Mesenchymal stem cell (in vitro differentiated cells and primary cell): ENCODE measurements at regions not wholly inside any gene's neighbourhood (a gene's known extent, or its start where the extent isn't known, plus 50 kb on each side); places are given as distances from the start of the nearest gene placed in this dataset.

Source experiments
- DNase-seq: peaks from one replicate; pipeline ENCODE4 v3.0.0-alpha.2; 2013
- H2AFZ ChIP-seq: one replicate; pipeline ENCODE4 v1.6.1; 2013; ENCODE audit warnings: low read depth, mild to moderate bottlenecking, control low read depth, inconsistent platforms, low read length, moderate library complexity
- H2AK5ac ChIP-seq: 2 replicates; pipeline ENCODE4 v1.6.1; 2013; ENCODE audit warnings: low read length, moderate library complexity, mild to moderate bottlenecking, inconsistent platforms; ENCODE audit not compliant: severe bottlenecking
- H2BK120ac ChIP-seq: one replicate; pipeline ENCODE4 v1.6.1; 2013; ENCODE audit warnings: low read depth, mild to moderate bottlenecking, inconsistent platforms, low read length, moderate library complexity
- H2BK12ac ChIP-seq, 2 experiments: one replicate each; pipeline ENCODE4 v1.6.1; 2013; ENCODE audit warnings: inconsistent platforms in 2 of 2, low read length in 2 of 2, mild to moderate bottlenecking in 2 of 2, moderate library complexity in 2 of 2, control low read depth in 1 of 2
- H2BK15ac ChIP-seq: one replicate; pipeline ENCODE4 v1.6.1; 2013; ENCODE audit warnings: mild to moderate bottlenecking, low read depth, inconsistent platforms; ENCODE audit not compliant: poor library complexity, severe bottlenecking
- H2BK5ac ChIP-seq: 2 replicates; pipeline ENCODE4 v1.6.1; 2013; ENCODE audit warnings: low read depth, mild to moderate bottlenecking, low read length, control low read depth, inconsistent platforms; ENCODE audit not compliant: poor library complexity, severe bottlenecking
- H3K14ac ChIP-seq, 2 experiments: one replicate each; pipeline ENCODE4 v1.6.1; 2013; ENCODE audit warnings: inconsistent platforms in 2 of 2, low read length in 2 of 2, control low read depth in 1 of 2, mild to moderate bottlenecking in 1 of 2, moderate library complexity in 1 of 2
- H3K18ac ChIP-seq, 2 experiments: one replicate each; pipeline ENCODE4 v1.6.1; 2013; ENCODE audit warnings: inconsistent platforms in 2 of 2, low read length in 2 of 2, control low read depth in 1 of 2, low read depth in 1 of 2, mild to moderate bottlenecking in 1 of 2
- H3K23ac ChIP-seq, 2 experiments: one replicate each; pipeline ENCODE4 v1.6.1; 2013; ENCODE audit warnings: inconsistent platforms in 2 of 2, low read length in 2 of 2, mild to moderate bottlenecking in 2 of 2, moderate library complexity in 2 of 2, control low read depth in 1 of 2
- H3K27ac ChIP-seq: 2 replicates; pipeline ENCODE4 v1.5.1; 2013; ENCODE audit warnings: mild to moderate bottlenecking, moderate library complexity, low read length, control low read depth, inconsistent platforms; ENCODE audit not compliant: poor library complexity, severe bottlenecking
- H3K27me3 ChIP-seq, 2 experiments: 2 replicates each; pipeline versions ENCODE4 v1.6.1 to v1.7.0; 2013; ENCODE audit warnings: low read length in 2 of 2, mild to moderate bottlenecking in 2 of 2, moderate library complexity in 2 of 2, control low read depth in 1 of 2, inconsistent platforms in 1 of 2; ENCODE audit not compliant: control insufficient read depth in 1 of 2, insufficient read depth in 1 of 2
- H3K36me3 ChIP-seq, 2 experiments: 2 replicates each; pipeline versions ENCODE4 v1.6.1 to v1.7.0; 2013; ENCODE audit warnings: low read length in 2 of 2, control low read depth in 1 of 2, inconsistent platforms in 1 of 2, low read depth in 1 of 2, mild to moderate bottlenecking in 1 of 2; ENCODE audit not compliant: insufficient read depth in 2 of 2, control insufficient read depth in 1 of 2
- H3K4ac ChIP-seq, 2 experiments: one replicate each; pipeline ENCODE4 v1.6.1; 2013; ENCODE audit warnings: inconsistent platforms in 2 of 2, low read length in 2 of 2, mild to moderate bottlenecking in 2 of 2, moderate library complexity in 2 of 2, control low read depth in 1 of 2, low read depth in 1 of 2
- H3K4me1 ChIP-seq: 2 replicates; pipeline ENCODE4 v1.6.1; 2013; ENCODE audit warnings: low read depth, low read length, control low read depth; ENCODE audit not compliant: control insufficient read depth, insufficient read depth
- H3K4me2 ChIP-seq: 2 replicates; pipeline ENCODE4 v1.6.1; 2013; ENCODE audit warnings: low read length, mild to moderate bottlenecking, inconsistent platforms; ENCODE audit not compliant: poor library complexity, severe bottlenecking
- H3K4me3 ChIP-seq, 2 experiments: 2 replicates each; pipeline versions ENCODE4 v1.5.1 to v1.7.0; 2013; ENCODE audit warnings: low read length in 2 of 2, mild to moderate bottlenecking in 2 of 2, control low read depth in 1 of 2, low read depth in 1 of 2; ENCODE audit not compliant: insufficient read depth in 1 of 2
- H3K79me1 ChIP-seq: replicated peaks from 2 replicates; pipeline ENCODE4 v1.6.1; 2013; ENCODE audit warnings: mild to moderate bottlenecking, control low read depth, low read length, inconsistent platforms; ENCODE audit not compliant: poor library complexity, severe bottlenecking
- H3K9ac ChIP-seq: 2 replicates; pipeline ENCODE4 v1.7.0; 2013; ENCODE audit warnings: mild to moderate bottlenecking, low read length, moderate library complexity
- H3K9me3 ChIP-seq: 2 replicates; pipeline ENCODE4 v1.7.0; 2013; ENCODE audit warnings: mild to moderate bottlenecking, low read length; ENCODE audit not compliant: control insufficient read depth
- H4K8ac ChIP-seq: one replicate; pipeline ENCODE4 v1.6.1; 2013; ENCODE audit warnings: inconsistent platforms, mild to moderate bottlenecking, low read length, moderate library complexity
- H4K91ac ChIP-seq: one replicate; pipeline ENCODE4 v1.6.1; 2013; ENCODE audit warnings: mild to moderate bottlenecking, low read length, inconsistent platforms
- WGBS: methylation state at CpG from one replicate; pipeline ENCODE4 v1.1.7; 2013; ENCODE audit warnings: mixed read lengths; 5-methylcytosine and 5-hydroxymethylcytosine counted together

DNA sequence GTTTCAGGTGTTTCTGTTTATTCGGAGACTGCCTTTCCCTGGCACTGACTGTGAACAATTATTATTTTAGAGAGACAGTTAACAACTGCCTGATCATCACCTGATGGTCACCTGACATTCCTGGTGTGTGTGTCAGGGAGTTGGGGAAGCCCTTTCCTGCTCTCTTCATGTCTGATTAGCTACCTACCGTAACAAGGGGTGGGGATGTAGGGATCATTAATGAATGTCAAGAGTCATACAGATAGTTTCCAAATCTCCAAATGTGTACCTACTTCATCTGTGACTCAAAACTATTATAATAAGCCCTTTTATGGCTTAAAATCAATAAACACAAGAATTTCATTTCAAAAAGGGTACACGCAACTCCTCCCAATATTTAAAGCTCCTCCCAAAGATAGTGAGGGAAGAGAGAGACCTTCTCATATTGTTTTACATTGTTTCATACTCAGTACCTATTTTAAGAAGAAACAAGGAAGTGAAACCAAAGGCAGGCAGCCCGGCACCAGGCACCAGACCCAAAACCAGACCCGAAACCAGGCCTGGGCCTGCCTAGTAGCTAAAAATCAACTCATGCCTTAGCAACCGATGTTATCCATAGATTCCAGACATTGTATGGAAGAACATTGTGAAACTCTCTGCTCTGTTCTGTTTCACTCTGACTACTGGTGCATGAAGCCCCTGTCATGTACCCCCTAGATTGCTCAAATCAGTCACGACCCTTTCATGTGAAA is 844.9 kb upstream of the ALCAM start:
- no peaks in the 10 kb centered on the region for H3K36me3 ChIP-seq
- H2BK120ac ChIP-seq, result no peak overlapping the region
- no peak overlapping the region for H3K23ac ChIP-seq
- H2AK5ac ChIP-seq, result no peak overlapping the region
- 75% methylated on average over 6 of the region's 7 CpGs for WGBS
- H2BK15ac ChIP-seq, result no peak overlapping the region
- H3K9ac ChIP-seq, result no peak overlapping the region
- no peak overlapping the region for H3K18ac ChIP-seq
- H2BK12ac ChIP-seq, result no peak overlapping the region
- H3K27ac ChIP-seq, result no peak overlapping the region
- H3K14ac ChIP-seq, result no peak overlapping the region
- no peak overlapping the region for H3K4me3 ChIP-seq
- no peak overlapping the region for H3K4ac ChIP-seq
- no peak overlapping the region for H4K91ac ChIP-seq
- no peak overlapping the region for H4K8ac ChIP-seq
- H2AFZ ChIP-seq, result no peak overlapping the region
- H3K27me3 ChIP-seq, result no peaks in the 10 kb centered on the region
- no peak overlapping the region for H3K4me2 ChIP-seq
- H3K79me1 ChIP-seq, result no peaks in the 10 kb centered on the region
- peak; percentile 1 for DNase-seq
- no peaks in the 10 kb centered on the region for H3K9me3 ChIP-seq
- no peak overlapping the region for H2BK5ac ChIP-seq
- no peaks in the 10 kb centered on the region for H3K4me1 ChIP-seq

- Histone ChIP-seq H3K18ac (no peak overlapping the region), H2AFZ (no peak overlapping the region), H3K27ac (no peak overlapping the region), H3K9me3 (no peaks in the 10 kb centered on the region), H3K4me1 (no peaks in the 10 kb centered on the region), H3K4ac (no peak overlapping the region), H3K79me1 (no peaks in the 10 kb centered on the region), H3K23ac (no peak overlapping the region), H3K36me3 (no peaks in the 10 kb centered on the region), H3K9ac (no peak overlapping the region), H2BK5ac (no peak overlapping the region), H4K8ac (no peak overlapping the region), H3K27me3 (no peaks in the 10 kb centered on the region), H3K4me2 (no peak overlapping the region), H2BK12ac (no peak overlapping the region), H2AK5ac (no peak overlapping the region), H3K4me3 (no peak overlapping the region), H3K14ac (no peak overlapping the region), H2BK15ac (no peak overlapping the region), H4K91ac (no peak overlapping the region), H2BK120ac (no peak overlapping the region)
- DNase-seq, result no peak
- WGBS, result 86% methylated on average over 6 of the region's 6 CpGs
Observed at GRCh38 chr3:104523136-104523535, 843.6 kb upstream of the ALCAM start.

- Histone ChIP-seq H3K79me1 (no peaks in the 10 kb centered on the region), H3K36me3 (no peaks in the 10 kb centered on the region), H3K4me2 (no peak overlapping the region), H3K18ac (no peak overlapping the region), H2AK5ac (no peak overlapping the region), H3K4me3 (no peak overlapping the region), H3K14ac (no peak overlapping the region), H3K27me3 (no peaks in the 10 kb centered on the region), H4K8ac (no peak overlapping the region), H3K4ac (no peak overlapping the region), H3K9ac (no peak overlapping the region), H3K4me1 (no peaks in the 10 kb centered on the region), H3K9me3 (peaks cover 7% of the 10 kb centered on the region), H4K91ac (no peak overlapping the region), H2BK12ac (no peak overlapping the region), H2BK120ac (no peak overlapping the region), H2BK5ac (no peak overlapping the region), H2BK15ac (no peak overlapping the region), H3K23ac (no peak overlapping the region), H3K27ac (no peak overlapping the region), H2AFZ (no peak overlapping the region)
- no peak for DNase-seq
- WGBS, result no CpG with 5 or more reads among the region's 3 CpGs
Observed at GRCh38 chr3:104526901-104527401, 839.8 kb upstream of the ALCAM start.

- no peaks in the 10 kb centered on the region for H3K4me1 ChIP-seq
- peaks cover 20% of the 10 kb centered on the region for H3K9me3 ChIP-seq
- 76% methylated on average over 8 of the region's 8 CpGs for WGBS
Observed at GRCh38 chr3:104530934-104531333, 835.8 kb upstream of the ALCAM start.

More at GRCh38 chr3:104530934-104531333, 835.8 kb upstream of the ALCAM start:
- no peak for DNase-seq
- no peak overlapping the region for H3K14ac ChIP-seq
- no peak overlapping the region for H4K91ac ChIP-seq
- H3K4me2 ChIP-seq, result no peak overlapping the region
- H3K18ac ChIP-seq, result no peak overlapping the region
- no peak overlapping the region for H2BK12ac ChIP-seq
- no peak overlapping the region for H4K8ac ChIP-seq
- H3K36me3 ChIP-seq, result no peaks in the 10 kb centered on the region
- H3K27ac ChIP-seq, result no peak overlapping the region
- no peak overlapping the region for H2AFZ ChIP-seq
- no peak overlapping the region for H3K23ac ChIP-seq
- H2BK120ac ChIP-seq, result no peak overlapping the region
- no peak overlapping the region for H2BK5ac ChIP-seq
- H3K27me3 ChIP-seq, result no peaks in the 10 kb centered on the region
- H3K79me1 ChIP-seq, result no peaks in the 10 kb centered on the region
- H3K4ac ChIP-seq, result no peak overlapping the region
- H3K4me3 ChIP-seq, result no peak overlapping the region
- no peak overlapping the region for H2BK15ac ChIP-seq
- no peak overlapping the region for H2AK5ac ChIP-seq
- no peak overlapping the region for H3K9ac ChIP-seq
